Mesendoderm (in vitro differentiated cells): ENCODE measurements at regions not wholly inside any gene's neighbourhood (a gene's known extent, or its start where the extent isn't known, plus 50 kb on each side); places are given as distances from the start of the nearest gene placed in this dataset.

Source experiments
- DNase-seq: peaks from one replicate; pipeline ENCODE4 v3.0.0; 2013
- H2AK5ac ChIP-seq: 2 replicates; pipeline ENCODE4 v1.6.1; 2013; ENCODE audit warnings: low read length, inconsistent platforms
- H2BK120ac ChIP-seq: 2 replicates; pipeline ENCODE4 v1.6.1; 2013; ENCODE audit warnings: low read depth, mild to moderate bottlenecking, low read length, moderate library complexity, mixed read lengths
- H2BK15ac ChIP-seq: replicated peaks from 2 replicates; pipeline ENCODE4 v1.6.1; 2013; ENCODE audit warnings: low read depth, mild to moderate bottlenecking, moderate library complexity
- H2BK5ac ChIP-seq: 2 replicates; pipeline ENCODE4 v1.6.1; 2013; ENCODE audit warnings: low read length, inconsistent platforms
- H3K18ac ChIP-seq: 2 replicates; pipeline ENCODE4 v1.6.1; 2013; ENCODE audit warnings: mild to moderate bottlenecking, low read length, mixed read lengths
- H3K23ac ChIP-seq: one replicate; pipeline ENCODE4 v1.6.1; 2013; ENCODE audit warnings: low read length
- H3K27ac ChIP-seq: 2 replicates; pipeline ENCODE4 v1.5.1; 2013; ENCODE audit warnings: low read depth, mild to moderate bottlenecking, inconsistent platforms, low read length, moderate library complexity
- H3K27me3 ChIP-seq: 2 replicates; pipeline ENCODE4 v1.6.1; 2013; ENCODE audit warnings: low read length, control low read depth, mild to moderate bottlenecking, inconsistent platforms; ENCODE audit not compliant: insufficient read depth, poor library complexity
- H3K36me3 ChIP-seq: 2 replicates; pipeline ENCODE4 v1.6.1; 2013; ENCODE audit warnings: low read length, inconsistent platforms; ENCODE audit not compliant: control insufficient read depth, insufficient read depth
- H3K4ac ChIP-seq: one replicate; pipeline ENCODE4 v1.6.1; 2013; ENCODE audit warnings: low read depth, mild to moderate bottlenecking, low read length, moderate library complexity
- H3K4me1 ChIP-seq: 2 replicates; pipeline ENCODE4 v1.6.1; 2013; ENCODE audit warnings: low read depth, low read length, inconsistent platforms; ENCODE audit not compliant: control insufficient read depth
- H3K4me2 ChIP-seq: 2 replicates; pipeline ENCODE4 v1.6.1; 2013; ENCODE audit warnings: low read length
- H3K4me3 ChIP-seq: 2 replicates; pipeline ENCODE4 v1.5.1; 2013; ENCODE audit warnings: mild to moderate bottlenecking, low read length
- H3K56ac ChIP-seq: one replicate; pipeline ENCODE4 v1.6.1; 2013; ENCODE audit warnings: low read length
- H3K79me1 ChIP-seq: 2 replicates; pipeline ENCODE4 v1.6.1; 2013; ENCODE audit warnings: low read length, inconsistent platforms
- H3K79me2 ChIP-seq: 2 replicates; pipeline ENCODE4 v1.6.1; 2013; ENCODE audit warnings: mild to moderate bottlenecking, low read length; ENCODE audit not compliant: control insufficient read depth, insufficient read depth
- H3K9ac ChIP-seq: 2 replicates; pipeline ENCODE4 v1.6.1; 2013; ENCODE audit warnings: low read length, inconsistent platforms
- H4K5ac ChIP-seq: one replicate; pipeline ENCODE4 v1.6.1; 2013; ENCODE audit warnings: low read length
- H4K8ac ChIP-seq: one replicate; pipeline ENCODE4 v1.6.1; 2013; ENCODE audit warnings: low read depth, mild to moderate bottlenecking, control low read depth, low read length, moderate library complexity
- WGBS: extraction: QIAGEN DNeasy Blood & Tissue Kit; methylation state at CpG from one replicate; pipeline ENCODE4 v1.1.7; 2013; ENCODE audit warnings: low lambda C conversion rate, missing lambda C conversion rate; ENCODE audit not compliant: insufficient coverage; ENCODE audit errors: extremely low coverage; 5-methylcytosine and 5-hydroxymethylcytosine counted together

- Histone ChIP-seq H3K18ac (no peak overlapping the region), H3K79me1 (no peaks in the 10 kb centered on the region), H3K36me3 (no peaks in the 10 kb centered on the region), H3K56ac (no peak overlapping the region), H4K5ac (no peak overlapping the region), H3K4me3 (no peak overlapping the region), H3K23ac (no peak overlapping the region), H3K4ac (no peak overlapping the region), H3K9ac (no peak overlapping the region), H3K4me2 (no peak overlapping the region), H3K27me3 (no peaks in the 10 kb centered on the region), H2BK15ac (no peak overlapping the region), H4K8ac (no peak overlapping the region), H2BK5ac (no peak overlapping the region), H3K4me1 (no peaks in the 10 kb centered on the region), H3K79me2 (no peaks in the 10 kb centered on the region), H2BK120ac (no peak overlapping the region), H2AK5ac (no peak overlapping the region), H3K27ac (no peak overlapping the region)
- no peak for DNase-seq
- WGBS: no CpG with 5 or more reads among the region's 1 CpG
Measured at GRCh38 chr18:61141691-61142090, 191.5 kb upstream of the CDH20 start.

DNA sequence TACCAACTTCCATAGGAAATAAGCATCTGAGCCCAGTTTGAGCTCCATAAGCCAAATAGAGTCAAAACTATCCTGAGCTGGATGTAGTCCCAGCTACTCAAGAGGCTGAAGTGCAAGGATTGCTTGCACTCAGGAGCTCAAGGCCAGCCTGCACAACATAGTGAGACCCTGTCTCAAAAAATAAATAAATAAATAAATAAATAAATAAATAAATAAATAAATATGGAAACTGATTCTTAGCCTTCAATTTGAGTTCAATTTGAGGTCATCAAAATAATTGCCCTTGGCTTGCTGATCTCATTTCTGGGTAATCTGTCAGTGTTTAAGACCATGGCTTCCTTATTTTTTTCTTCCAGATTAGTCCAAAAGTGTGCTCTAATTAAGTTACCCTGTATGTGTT lies 184.9 kb upstream of the CDH20 start:
- Histone ChIP-seq H3K56ac (no peak overlapping the region), H3K79me2 (no peaks in the 10 kb centered on the region), H3K27ac (no peak overlapping the region), H2BK120ac (no peak overlapping the region), H3K9ac (no peak overlapping the region), H3K79me1 (no peaks in the 10 kb centered on the region), H3K4me1 (no peaks in the 10 kb centered on the region), H3K27me3 (no peaks in the 10 kb centered on the region), H2BK15ac (no peak overlapping the region), H4K5ac (no peak overlapping the region), H3K36me3 (no peaks in the 10 kb centered on the region), H2AK5ac (no peak overlapping the region), H3K4me2 (no peak overlapping the region), H3K4me3 (no peak overlapping the region), H2BK5ac (no peak overlapping the region), H3K23ac (no peak overlapping the region), H3K18ac (no peak overlapping the region), H3K4ac (no peak overlapping the region), H4K8ac (no peak overlapping the region)
- no peak for DNase-seq

DNA sequence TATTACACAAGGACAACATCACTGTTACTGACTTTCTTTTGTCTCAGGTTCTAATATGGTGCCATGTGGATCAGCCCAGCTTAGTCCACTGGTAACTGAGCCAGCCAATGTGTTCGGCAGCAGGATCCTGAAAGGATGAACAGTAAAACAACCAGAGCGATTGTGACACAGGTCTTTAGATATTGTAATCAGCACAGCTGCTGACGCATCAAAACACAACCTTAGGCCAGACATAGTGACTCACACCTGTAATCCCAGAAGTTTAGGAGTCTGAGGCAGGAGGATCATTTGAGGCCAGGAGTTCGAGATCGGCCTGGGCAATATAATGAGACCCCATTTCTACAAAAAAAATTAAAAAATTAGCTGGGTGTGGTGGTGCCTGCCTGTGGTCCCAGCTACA lies 183.4 kb upstream of the CDH20 start:
- Histone ChIP-seq H3K36me3 (no peaks in the 10 kb centered on the region), H3K56ac (no peak overlapping the region), H3K18ac (no peak overlapping the region), H3K23ac (no peak overlapping the region), H3K27ac (no peak overlapping the region), H2BK5ac (no peak overlapping the region), H3K4me3 (no peak overlapping the region), H3K79me2 (no peaks in the 10 kb centered on the region), H2BK120ac (no peak overlapping the region), H3K4ac (no peak overlapping the region), H3K27me3 (no peaks in the 10 kb centered on the region), H3K9ac (no peak overlapping the region), H3K4me2 (no peak overlapping the region), H3K4me1 (no peaks in the 10 kb centered on the region), H4K5ac (no peak overlapping the region), H2AK5ac (no peak overlapping the region), H3K79me1 (no peaks in the 10 kb centered on the region), H4K8ac (no peak overlapping the region), H2BK15ac (no peak overlapping the region)
- DNase-seq: no peak
- WGBS: no CpG with 5 or more reads among the region's 5 CpGs

- Histone ChIP-seq H2BK15ac (no peak overlapping the region), H3K4me3 (no peak overlapping the region), H4K5ac (no peak overlapping the region), H3K9ac (no peak overlapping the region), H3K4me2 (no peak overlapping the region), H3K4ac (no peak overlapping the region), H2BK5ac (no peak overlapping the region), H3K23ac (no peak overlapping the region), H3K18ac (no peak overlapping the region), H3K27ac (no peak overlapping the region), H3K36me3 (no peaks in the 10 kb centered on the region), H3K4me1 (no peaks in the 10 kb centered on the region), H2AK5ac (no peak overlapping the region), H2BK120ac (no peak overlapping the region), H4K8ac (no peak overlapping the region), H3K79me1 (no peaks in the 10 kb centered on the region), H3K79me2 (no peaks in the 10 kb centered on the region), H3K27me3 (no peaks in the 10 kb centered on the region), H3K56ac (no peak overlapping the region)
- WGBS: no CpG with 5 or more reads among the region's 3 CpGs
- DNase-seq: no peak
Measured at GRCh38 chr18:61153571-61153970, 179.7 kb upstream of the CDH20 start.

DNA sequence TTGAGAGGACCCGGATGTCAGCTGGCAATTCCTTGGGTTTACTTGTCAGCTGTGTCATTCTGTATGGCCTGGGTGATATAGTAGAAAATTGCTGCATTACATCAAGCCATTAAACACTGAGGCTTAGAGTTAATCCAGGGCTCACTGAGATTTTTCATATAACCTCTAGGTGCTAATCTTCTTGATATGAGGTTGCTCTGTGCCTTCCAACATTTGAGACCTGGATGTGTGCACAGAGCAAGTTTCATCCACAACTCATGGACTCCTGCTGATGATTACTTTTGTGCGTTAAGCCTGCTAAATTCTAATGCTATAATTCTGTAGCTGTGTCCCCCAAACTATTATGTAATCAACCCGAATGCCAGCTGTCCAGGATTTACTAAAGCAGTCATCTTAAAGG lies 178.4 kb upstream of the CDH20 start:
- no peaks in the 10 kb centered on the region for H3K36me3 ChIP-seq
- H4K8ac ChIP-seq: no peak overlapping the region
- no peak overlapping the region for H2BK15ac ChIP-seq
- no peak overlapping the region for H3K23ac ChIP-seq
- no peaks in the 10 kb centered on the region for H3K4me1 ChIP-seq
- no peak overlapping the region for H3K4me3 ChIP-seq
- no peak overlapping the region for H3K9ac ChIP-seq
- H2BK120ac ChIP-seq: no peak overlapping the region
- no peak overlapping the region for H4K5ac ChIP-seq
- H2BK5ac ChIP-seq: no peak overlapping the region
- WGBS: no CpG with 5 or more reads among the region's 3 CpGs
- no peak overlapping the region for H3K18ac ChIP-seq
- no peak overlapping the region for H3K27ac ChIP-seq
- H3K4ac ChIP-seq: no peak overlapping the region
- H3K4me2 ChIP-seq: no peak overlapping the region
- H3K79me2 ChIP-seq: no peaks in the 10 kb centered on the region
- DNase-seq: no peak
- H3K27me3 ChIP-seq: no peaks in the 10 kb centered on the region
- no peak overlapping the region for H3K56ac ChIP-seq
- H2AK5ac ChIP-seq: no peak overlapping the region
- no peaks in the 10 kb centered on the region for H3K79me1 ChIP-seq

GRCh38 chr18:61155586-61155985 lies 177.6 kb upstream of the CDH20 start:
- no peak overlapping the region for H3K27ac ChIP-seq
- H3K4me2 ChIP-seq: no peak overlapping the region

More at GRCh38 chr18:61155586-61155985, 177.6 kb upstream of the CDH20 start:
- no peak overlapping the region for H3K18ac ChIP-seq
- H3K23ac ChIP-seq: no peak overlapping the region
- H3K4ac ChIP-seq: no peak overlapping the region
- no peaks in the 10 kb centered on the region for H3K36me3 ChIP-seq
- H2AK5ac ChIP-seq: no peak overlapping the region
- H3K56ac ChIP-seq: no peak overlapping the region
- H3K4me3 ChIP-seq: no peak overlapping the region
- no peak overlapping the region for H3K9ac ChIP-seq
- no peaks in the 10 kb centered on the region for H3K79me2 ChIP-seq
- H3K4me1 ChIP-seq: no peaks in the 10 kb centered on the region
- H3K79me1 ChIP-seq: no peaks in the 10 kb centered on the region
- no peak overlapping the region for H2BK120ac ChIP-seq
- H3K27me3 ChIP-seq: no peaks in the 10 kb centered on the region
- DNase-seq: no peak
- H4K5ac ChIP-seq: no peak overlapping the region
- no peak overlapping the region for H2BK15ac ChIP-seq
- no CpG with 5 or more reads among the region's 3 CpGs for WGBS
- H4K8ac ChIP-seq: no peak overlapping the region
- H2BK5ac ChIP-seq: no peak overlapping the region
